PC-9 (cell line): ENCODE measurements at regions not wholly inside any gene's neighbourhood (a gene's known extent, or its start where the extent isn't known, plus 50 kb on each side); places are given as distances from the start of the nearest gene placed in this dataset.

Experiments used
- BruUV-seq: library from RNA; stranded (reverse); fragments of 400-500 nt; replicated peaks from 2 replicates; lab custom pipeline; 2021; lab: Mats Ljungman, UMichigan
- CTCF ChIA-PET: fragments of 300-600 bp; sonication (Branson Sonifier 250); formaldehyde crosslinking; loops from one replicate; lab custom pipeline; 2022; ENCODE audit warnings: antibody characterized with exemption; lab: Charles Lee
- POLR2A ChIA-PET: fragments of 300-600 bp; sonication (Branson Sonifier 250); formaldehyde crosslinking; loops from one replicate; lab custom pipeline; 2022; ENCODE audit warnings: antibody characterized with exemption; ENCODE audit not compliant: unreplicated experiment; lab: Charles Lee
- DNase-seq, 2 experiments: peaks; one replicate each; pipeline versions ENCODE4 v3.0.0 to v3.0.0-alpha.2; 2015 to 2022; ENCODE audit warnings: mixed read lengths in 1 of 2
- H2AFZ ChIP-seq: fragments of 200-600 bp; sonication (generic); 2 replicates; pipeline ENCODE4 v1.8.1; 2017; ENCODE audit warnings: antibody characterized with exemption
- H3F3A ChIP-seq: fragments of 200-600 bp; sonication (generic); 2 replicates; pipeline ENCODE4 v1.8.1; 2017; ENCODE audit warnings: antibody characterized with exemption, mild to moderate bottlenecking, low read depth; ENCODE audit not compliant: insufficient read depth
- H3K27ac ChIP-seq: fragments of 200-600 bp; sonication (generic); 2 replicates; pipeline ENCODE4 v1.6.1; 2016; ENCODE audit warnings: mixed run types
- H3K27me3 ChIP-seq: fragments of 200-600 bp; sonication (generic); 2 replicates; pipeline ENCODE4 v1.6.1; 2016; ENCODE audit warnings: low read depth, mixed run types; ENCODE audit not compliant: insufficient read depth
- H3K36me3 ChIP-seq: fragments of 200-600 bp; sonication (generic); 2 replicates; pipeline ENCODE4 v1.6.1; 2016; ENCODE audit warnings: low read depth, mixed run types
- H3K4me1 ChIP-seq: fragments of 200-600 bp; sonication (generic); replicated peaks from 2 replicates; pipeline ENCODE4 v1.6.1; 2016; ENCODE audit warnings: mixed run types; ENCODE audit not compliant: insufficient read depth
- H3K4me2 ChIP-seq: fragments of 200-600 bp; sonication (generic); 2 replicates; pipeline ENCODE4 v1.6.1; 2017; ENCODE audit warnings: mixed run types
- H3K4me3 ChIP-seq: fragments of 200-600 bp; sonication (generic); 2 replicates; pipeline ENCODE4 v1.6.1; 2016; ENCODE audit warnings: mixed run types
- H3K79me2 ChIP-seq: fragments of 200-600 bp; sonication (generic); 2 replicates; pipeline ENCODE4 v1.6.1; 2017; ENCODE audit warnings: low read depth, mixed run types
- H3K9me2 ChIP-seq: fragments of 200-600 bp; sonication (generic); 2 replicates; pipeline ENCODE4 v1.8.1; 2017; ENCODE audit warnings: mild to moderate bottlenecking; ENCODE audit not compliant: insufficient read depth
- H3K9me3 ChIP-seq: fragments of 200-600 bp; sonication (generic); 2 replicates; pipeline ENCODE4 v1.8.1; 2016; ENCODE audit warnings: low read depth; ENCODE audit not compliant: insufficient read depth
- H4K20me1 ChIP-seq: fragments of 200-600 bp; sonication (generic); 2 replicates; pipeline ENCODE4 v1.8.1; 2017; ENCODE audit not compliant: insufficient read depth
- EZH2 ChIP-seq: fragments of 200-600 bp; sonication (generic); IDR thresholded peaks from 2 replicates; pipeline ENCODE4 v1.8.0; 2017; ENCODE audit warnings: antibody characterized with exemption, low read depth
- intact Hi-C: fragments of 100-400 bp; cut with micrococcal nuclease; formaldehyde crosslinking; loops from one replicate; pipeline ENCODE4 v1.10.0; 2022; ENCODE audit not compliant: unreplicated experiment
- TF ChIP-seq, protein P1 (sequence below): fragments of 200-600 bp; sonication (generic); conservative IDR thresholded peaks from 2 replicates; pipeline ENCODE4 v1.6.1; 2017; ENCODE audit warnings: mixed run types, antibody characterized with exemption, mild to moderate bottlenecking, moderate library complexity

DNA sequence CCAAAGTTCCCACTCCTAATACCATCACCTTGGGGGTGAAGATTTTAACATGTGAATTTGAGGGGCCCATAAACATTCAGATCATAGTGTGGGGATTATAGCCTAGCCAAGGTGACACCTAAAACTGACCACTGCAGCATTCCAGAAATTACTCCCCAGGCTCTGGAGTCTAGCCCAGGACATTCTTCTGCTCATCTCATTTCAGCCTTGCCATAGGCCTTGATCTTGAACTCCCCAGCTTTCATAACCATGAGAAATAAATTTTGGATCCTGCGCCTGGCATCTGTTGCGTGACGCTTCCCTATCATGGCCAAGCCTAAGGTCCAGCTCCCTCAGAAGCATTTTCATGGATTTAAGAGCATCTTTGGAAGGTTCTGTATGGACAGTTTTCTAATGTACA is 502.9 kb upstream of the THBS1 start:
- H3K9me3 ChIP-seq, result no peaks in the 10 kb centered on the region
- no peaks in the 10 kb centered on the region for H3K36me3 ChIP-seq
- H4K20me1 ChIP-seq, result no peaks in the 10 kb centered on the region
- ChIA-PET POLR2A (interaction anchor here (0.5 kb wide), 1 partner anchor 525 kb away, joined by 6 read pairs; no protein-coding TSS in a partner anchor), CTCF (no interaction called here)
- BruUV-seq, result no TSS peak
- TF ChIP-seq EZH2, result no peak
- TF ChIP-seq, protein P1, sequence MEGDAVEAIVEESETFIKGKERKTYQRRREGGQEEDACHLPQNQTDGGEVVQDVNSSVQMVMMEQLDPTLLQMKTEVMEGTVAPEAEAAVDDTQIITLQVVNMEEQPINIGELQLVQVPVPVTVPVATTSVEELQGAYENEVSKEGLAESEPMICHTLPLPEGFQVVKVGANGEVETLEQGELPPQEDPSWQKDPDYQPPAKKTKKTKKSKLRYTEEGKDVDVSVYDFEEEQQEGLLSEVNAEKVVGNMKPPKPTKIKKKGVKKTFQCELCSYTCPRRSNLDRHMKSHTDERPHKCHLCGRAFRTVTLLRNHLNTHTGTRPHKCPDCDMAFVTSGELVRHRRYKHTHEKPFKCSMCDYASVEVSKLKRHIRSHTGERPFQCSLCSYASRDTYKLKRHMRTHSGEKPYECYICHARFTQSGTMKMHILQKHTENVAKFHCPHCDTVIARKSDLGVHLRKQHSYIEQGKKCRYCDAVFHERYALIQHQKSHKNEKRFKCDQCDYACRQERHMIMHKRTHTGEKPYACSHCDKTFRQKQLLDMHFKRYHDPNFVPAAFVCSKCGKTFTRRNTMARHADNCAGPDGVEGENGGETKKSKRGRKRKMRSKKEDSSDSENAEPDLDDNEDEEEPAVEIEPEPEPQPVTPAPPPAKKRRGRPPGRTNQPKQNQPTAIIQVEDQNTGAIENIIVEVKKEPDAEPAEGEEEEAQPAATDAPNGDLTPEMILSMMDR, result no peak
- H3K4me3 ChIP-seq, result no peak overlapping the region
- H3K27ac ChIP-seq, result no peak overlapping the region
- no peaks in the 10 kb centered on the region for H3K79me2 ChIP-seq
- no peaks in the 10 kb centered on the region for H3K4me1 ChIP-seq
- H3K4me2 ChIP-seq, result no peak overlapping the region
- intact Hi-C loops, result no loop called here
- H2AFZ ChIP-seq, result no peak overlapping the region
- no peaks in the 10 kb centered on the region for H3F3A ChIP-seq
- H3K27me3 ChIP-seq, result no peaks in the 10 kb centered on the region
- no peak for DNase-seq
- no peaks in the 10 kb centered on the region for H3K9me2 ChIP-seq

DNA sequence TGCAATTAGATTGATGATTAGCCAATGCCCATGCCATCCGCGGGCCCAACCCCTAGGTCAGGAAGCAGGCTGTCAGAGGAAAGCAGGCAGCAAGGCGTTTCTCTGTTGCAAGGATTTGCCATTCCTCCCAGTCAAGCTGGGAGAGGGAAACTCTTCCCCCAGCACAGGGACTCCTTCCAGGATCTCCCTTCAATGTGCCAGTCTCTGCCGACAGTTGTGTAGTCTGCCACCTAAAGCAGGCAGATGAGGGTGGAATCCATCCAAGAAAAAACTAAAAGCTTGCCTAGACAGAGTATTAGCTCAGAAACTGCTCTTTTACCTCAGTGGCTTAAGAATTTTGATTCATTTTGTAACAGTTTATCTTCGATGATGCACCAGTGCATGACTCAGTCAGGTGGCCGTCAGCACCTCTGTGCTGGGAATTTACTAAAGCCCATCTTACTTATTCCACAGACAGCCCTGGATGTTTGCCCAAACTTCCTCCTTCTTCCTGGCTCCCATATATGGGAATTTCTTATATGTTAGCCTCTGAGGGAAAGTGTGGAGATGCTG is 501.5 kb upstream of the THBS1 start:
- no peak overlapping the region for H2AFZ ChIP-seq
- no peaks in the 10 kb centered on the region for H3F3A ChIP-seq
- no peak for TF ChIP-seq EZH2
- TF ChIP-seq, protein P1, result no peak
- no peaks in the 10 kb centered on the region for H3K79me2 ChIP-seq
- ChIA-PET POLR2A (no interaction called here), CTCF (no interaction called here)
- no peaks in the 10 kb centered on the region for H4K20me1 ChIP-seq
- H3K4me2 ChIP-seq, result peak overlapping the region; percentile 9
- no peaks in the 10 kb centered on the region for H3K36me3 ChIP-seq
- intact Hi-C loops, result no loop called here
- H3K4me1 ChIP-seq, result no peaks in the 10 kb centered on the region
- no peaks in the 10 kb centered on the region for H3K27me3 ChIP-seq
- H3K4me3 ChIP-seq, result no peak overlapping the region
- no peak for DNase-seq
- H3K9me2 ChIP-seq, result no peaks in the 10 kb centered on the region
- H3K27ac ChIP-seq, result no peak overlapping the region
- BruUV-seq, result no TSS peak
- H3K9me3 ChIP-seq, result no peaks in the 10 kb centered on the region

DNA sequence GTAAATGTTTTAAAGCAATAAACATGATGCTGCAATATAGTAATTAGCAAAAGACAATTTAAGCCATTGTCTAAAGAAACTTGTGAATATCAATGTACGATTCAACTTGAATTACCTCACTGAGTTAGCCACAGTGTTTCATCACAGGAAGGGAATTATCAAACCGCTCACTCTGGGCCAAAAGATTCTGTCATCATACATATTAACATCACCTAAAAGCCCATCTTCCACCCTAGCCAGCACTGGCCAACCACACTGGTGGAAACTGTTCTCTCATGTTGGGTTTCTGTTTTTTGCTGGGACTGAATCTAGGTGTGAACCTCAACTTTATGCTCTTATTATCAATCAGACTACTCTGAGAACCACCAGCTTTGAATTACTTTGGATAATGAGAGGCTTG is 497.7 kb upstream of the THBS1 start:
- no peaks in the 10 kb centered on the region for H3K9me2 ChIP-seq
- no TSS peak for BruUV-seq

More for the DNA sequence above, 497.7 kb upstream of the THBS1 start:
- no peaks in the 10 kb centered on the region for H4K20me1 ChIP-seq
- no peaks in the 10 kb centered on the region for H3F3A ChIP-seq
- H3K4me3 ChIP-seq, result no peak overlapping the region
- ChIA-PET CTCF (no interaction called here), POLR2A (no interaction called here)
- H2AFZ ChIP-seq, result no peak overlapping the region
- no peak for DNase-seq
- H3K4me2 ChIP-seq, result no peak overlapping the region
- no peak for TF ChIP-seq EZH2
- TF ChIP-seq, protein P1, result no peak
- H3K4me1 ChIP-seq, result no peaks in the 10 kb centered on the region
- H3K9me3 ChIP-seq, result no peaks in the 10 kb centered on the region
- H3K36me3 ChIP-seq, result no peaks in the 10 kb centered on the region
- H3K27me3 ChIP-seq, result no peaks in the 10 kb centered on the region
- intact Hi-C loops, result no loop called here
- H3K79me2 ChIP-seq, result no peaks in the 10 kb centered on the region
- H3K27ac ChIP-seq, result no peak overlapping the region
